ENCODE measurements at regions not wholly inside any gene's neighbourhood (a gene's known extent, or its start where the extent isn't known, plus 50 kb on each side); places are given as distances from the start of the nearest gene placed in this dataset.

GRCh38 chr2:187232749-187233148 lies 215.3 kb downstream of the CALCRL start:
- no peaks in the 10 kb centered on the region for H3K23me2 ChIP-seq (ENCODE audit: insufficient read length, low read depth, low read length, poor library complexity, severe bottlenecking)

More at GRCh38 chr2:187232749-187233148, 215.3 kb downstream of the CALCRL start:
- Histone ChIP-seq H2BK120ac (ENCODE audit: low read depth, low read length, poor library complexity, severe bottlenecking) (no peak overlapping the region), H3K23ac (ENCODE audit: insufficient read length, low read depth, low read length) (no peak overlapping the region), H3K4me1 (ENCODE audit: insufficient read depth, low read length) (no peaks in the 10 kb centered on the region; the same call in 1 of the 2 replicates), H3K9ac (ENCODE audit: extremely low read depth, insufficient read length, low read length) (no peak overlapping the region), H2BK12ac (ENCODE audit: insufficient read length, low read depth, low read length) (no peak overlapping the region), H4K8ac (replicated peaks; ENCODE audit: insufficient read length, low read depth, low read length) (no peak overlapping the region), H3K9me3 (ENCODE audit: control insufficient read depth, low read depth, low read length) (no peaks in the 10 kb centered on the region), H4K91ac (ENCODE audit: insufficient read length, low read depth, low read length) (no peak overlapping the region), H2BK5ac (ENCODE audit: insufficient read length, low read length) (no peak overlapping the region), H3K79me2 (ENCODE audit: insufficient read depth, low read length) (no peaks in the 10 kb centered on the region), H2AK5ac (ENCODE audit: insufficient read length, low read length) (no peak overlapping the region), H2AFZ (ENCODE audit: low read length) (no peak overlapping the region), H3T11ph (ENCODE audit: low read length) (no peak overlapping the region), H3K27me3 (ENCODE audit: insufficient read depth, low read length) (no peaks in the 10 kb centered on the region), H3K79me1 (ENCODE audit: insufficient read depth, low read depth, low read length, poor library complexity, severe bottlenecking) (no peaks in the 10 kb centered on the region), H3K4ac (ENCODE audit: low read depth, low read length) (no peak overlapping the region), H3K4me2 (ENCODE audit: insufficient read depth, insufficient read length, low read length) (no peak overlapping the region), H3K27ac (ENCODE audit: insufficient read length, low read depth, low read length) (no peak overlapping the region), H2BK15ac (ENCODE audit: low read depth, low read length) (no peak overlapping the region), H3K14ac (ENCODE audit: insufficient read depth, low read length) (no peak overlapping the region), H2BK20ac (ENCODE audit: low read depth, low read length, poor library complexity, severe bottlenecking) (no peak overlapping the region), H4K20me1 (ENCODE audit: control insufficient read depth, insufficient read depth, insufficient read length) (no peaks in the 10 kb centered on the region), H4K5ac (ENCODE audit: insufficient read length, low read depth, low read length) (no peak overlapping the region), H3K18ac (ENCODE audit: insufficient read length, low read depth, low read length) (no peak overlapping the region), H3K56ac (ENCODE audit: insufficient read length, low read depth, low read length) (no peak overlapping the region)
- no CpG with 5 or more reads among the region's 1 CpG for WGBS (ENCODE audit: extremely low coverage, insufficient read length, low lambda C conversion rate)
- Mint-ChIP-seq H3K36me3 (ENCODE audit: insufficient read depth in 1 of 3, low read depth in 3 of 3) (peaks cover 0 to 8% (median 0%) of the 10 kb centered on the region in 3 experiments; a peak in 1 of 7 replicates), H3K4me1 (peaks cover 13% of the 10 kb centered on the region in 2 experiments), H3K4me3 (no peak overlapping the region), H3K9me3 (no peaks in the 10 kb centered on the region; a peak in 1 of 5 replicates), H3K27ac (no peak overlapping the region), H3K27me3 (ENCODE audit: low read depth) (no peaks in the 10 kb centered on the region)
- DNase-seq = no peak
- no peak for TF ChIP-seq CTCF (conservative IDR thresholded peaks at IDR 0.05)
